NCI-H2171 (cell line): ENCODE measurements at regions not wholly inside any gene's neighbourhood (a gene's known extent, or its start where the extent isn't known, plus 50 kb on each side); places are given as distances from the start of the nearest gene placed in this dataset.
"Not testable (repeated sequence)": the region's sequence is repeated elsewhere in the genome, so short reads cannot be mapped to it uniquely, and the experiment has no call there.

Source experiments
- DNase-seq: peaks from one replicate; lab custom pipeline; 2025; lab: John Stamatoyannopoulos, UW

- DNase-seq: not testable (repeated sequence)
Observed at GRCh38 chr13:62379241-62379640, 963.6 kb upstream of the PCDH20 start.

- no peak for DNase-seq
Observed at GRCh38 chr13:62377838-62378237, 962.2 kb upstream of the PCDH20 start.

- no peak for DNase-seq
Observed at GRCh38 chr13:62375653-62376052, 960.0 kb upstream of the PCDH20 start.

GRCh38 chr13:62371737-62372136, 956.1 kb upstream of the PCDH20 start:
- DNase-seq: no peak

- not testable (repeated sequence) for DNase-seq
Observed at GRCh38 chr13:62367971-62368370, 952.3 kb upstream of the PCDH20 start.

GRCh38 chr13:62360609-62361008, 945.0 kb upstream of the PCDH20 start:
- DNase-seq: no peak

- DNase-seq: no peak
Observed at GRCh38 chr13:62358646-62358932, 942.9 kb upstream of the PCDH20 start.

GRCh38 chr13:62357887-62358645, 942.4 kb upstream of the PCDH20 start:
- peak; percentile 2 for DNase-seq

- no peak for DNase-seq
Observed at GRCh38 chr13:62356977-62357376, 941.3 kb upstream of the PCDH20 start.

- no peak for DNase-seq
Observed at GRCh38 chr13:62337109-62337880, 921.6 kb upstream of the PCDH20 start.

GRCh38 chr13:62336507-62336906, 920.9 kb upstream of the PCDH20 start:
- no peak for DNase-seq

GRCh38 chr13:62333466-62333865, 917.8 kb upstream of the PCDH20 start:
- no peak for DNase-seq

GRCh38 chr13:62331384-62331783, 915.7 kb upstream of the PCDH20 start:
- DNase-seq: no peak

- DNase-seq: no peak
Observed at GRCh38 chr13:62327367-62327766, 911.7 kb upstream of the PCDH20 start.

- no peak for DNase-seq
Observed at GRCh38 chr13:62324842-62325241, 909.2 kb upstream of the PCDH20 start.

GRCh38 chr13:62321895-62322294, 906.2 kb upstream of the PCDH20 start:
- no peak for DNase-seq

GRCh38 chr13:62321139-62321538, 905.5 kb upstream of the PCDH20 start:
- no peak for DNase-seq

GRCh38 chr13:62320129-62321108, 904.8 kb upstream of the PCDH20 start:
- no peak for DNase-seq

GRCh38 chr13:62309904-62310303, 894.3 kb upstream of the PCDH20 start:
- DNase-seq: no peak

GRCh38 chr13:62305756-62306155, 890.1 kb upstream of the PCDH20 start:
- no peak for DNase-seq

- no peak for DNase-seq
Observed at GRCh38 chr13:62302341-62302740, 886.7 kb upstream of the PCDH20 start.

GRCh38 chr13:62299988-62300387, 884.3 kb upstream of the PCDH20 start:
- DNase-seq: no peak
